T-helper 1 cell treated with Interleukin-12 subunit alpha and Interleukin-12 subunit beta and Interleukin-4 antibody, amounts not matched to agents 30 μg/mL and 1 μg/mL, for 36 hours (primary cell): ENCODE measurements at regions not wholly inside any gene's neighbourhood (a gene's known extent, or its start where the extent isn't known, plus 50 kb on each side); places are given as distances from the start of the nearest gene placed in this dataset.

Experiments
- H3K27ac Mint-ChIP-seq: one replicate; pipeline ENCODE4 v1.8.0; 2021; ENCODE audit warnings: mild to moderate bottlenecking, mixed read lengths
- H3K27me3 Mint-ChIP-seq: one replicate; pipeline ENCODE4 v1.8.0; 2021; ENCODE audit warnings: low read depth, mixed read lengths
- H3K36me3 Mint-ChIP-seq: one replicate; pipeline ENCODE4 v1.8.0; 2021; ENCODE audit warnings: low read depth, mixed read lengths
- H3K4me1 Mint-ChIP-seq: one replicate; pipeline ENCODE4 v1.8.0; 2021; ENCODE audit warnings: low read depth, mixed read lengths
- H3K4me3 Mint-ChIP-seq: one replicate; pipeline ENCODE4 v1.8.0; 2021; ENCODE audit warnings: mild to moderate bottlenecking, moderate library complexity, mixed read lengths
- H3K9me3 Mint-ChIP-seq: one replicate; pipeline ENCODE4 v1.8.0; 2021; ENCODE audit warnings: mixed read lengths

DNA sequence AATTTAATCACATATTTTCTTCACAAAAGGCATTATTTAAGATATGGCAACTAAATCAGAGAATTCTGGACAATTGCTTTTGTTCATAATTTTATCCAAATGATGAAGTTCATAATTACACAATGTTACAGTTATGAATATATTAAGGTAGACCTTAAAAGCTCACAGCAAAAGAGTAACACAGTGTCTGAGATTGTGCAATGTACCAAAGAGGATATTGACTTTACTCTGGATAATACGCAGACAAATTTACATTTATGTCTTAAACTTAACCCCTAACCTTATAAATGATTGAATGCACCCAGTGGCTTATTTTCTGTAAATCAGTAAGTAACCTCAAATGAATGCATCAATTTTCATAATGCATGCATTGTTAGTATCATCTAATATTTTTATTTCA lies 216.2 kb upstream of the SAMSN1 start:
- no peaks in the 10 kb centered on the region for H3K27me3 Mint-ChIP-seq
- H3K36me3 Mint-ChIP-seq = no peaks in the 10 kb centered on the region
- H3K4me3 Mint-ChIP-seq = no peak overlapping the region
- H3K27ac Mint-ChIP-seq = no peak overlapping the region
- no peaks in the 10 kb centered on the region for H3K9me3 Mint-ChIP-seq
- H3K4me1 Mint-ChIP-seq = peaks cover 1% of the 10 kb centered on the region

- H3K4me1 Mint-ChIP-seq = peaks cover 4% of the 10 kb centered on the region
- no peaks in the 10 kb centered on the region for H3K27me3 Mint-ChIP-seq
- no peaks in the 10 kb centered on the region for H3K36me3 Mint-ChIP-seq
- no peak overlapping the region for H3K4me3 Mint-ChIP-seq
- H3K27ac Mint-ChIP-seq = no peak overlapping the region
- H3K9me3 Mint-ChIP-seq = peaks cover 6% of the 10 kb centered on the region
Observed at GRCh38 chr21:14759285-14759684, 213.2 kb upstream of the SAMSN1 start.

- Mint-ChIP-seq H3K9me3 (peaks cover 7% of the 10 kb centered on the region), H3K27ac (no peak overlapping the region), H3K4me3 (no peak overlapping the region), H3K4me1 (peaks cover 4% of the 10 kb centered on the region), H3K36me3 (no peaks in the 10 kb centered on the region), H3K27me3 (no peaks in the 10 kb centered on the region)
Observed at GRCh38 chr21:14758849-14759248, 212.7 kb upstream of the SAMSN1 start.

- Mint-ChIP-seq H3K4me3 (no peak overlapping the region), H3K4me1 (peaks cover 4% of the 10 kb centered on the region), H3K27ac (no peak overlapping the region), H3K36me3 (no peaks in the 10 kb centered on the region), H3K9me3 (peaks cover 7% of the 10 kb centered on the region), H3K27me3 (no peaks in the 10 kb centered on the region)
Observed at GRCh38 chr21:14757533-14758327, 211.6 kb upstream of the SAMSN1 start.

GRCh38 chr21:14755086-14755485 lies 209.0 kb upstream of the SAMSN1 start:
- peaks cover 5% of the 10 kb centered on the region for H3K4me1 Mint-ChIP-seq
- H3K27me3 Mint-ChIP-seq = peaks cover under 1% of the 10 kb centered on the region
- H3K4me3 Mint-ChIP-seq = no peak overlapping the region
- peaks cover 3% of the 10 kb centered on the region for H3K36me3 Mint-ChIP-seq
- peaks cover 7% of the 10 kb centered on the region for H3K9me3 Mint-ChIP-seq
- H3K27ac Mint-ChIP-seq = no peak overlapping the region

GRCh38 chr21:14754682-14755081 lies 208.6 kb upstream of the SAMSN1 start:
- no peak overlapping the region for H3K4me3 Mint-ChIP-seq
- H3K9me3 Mint-ChIP-seq = peaks cover 7% of the 10 kb centered on the region
- peaks cover 5% of the 10 kb centered on the region for H3K27me3 Mint-ChIP-seq
- peaks cover 5% of the 10 kb centered on the region for H3K4me1 Mint-ChIP-seq
- H3K36me3 Mint-ChIP-seq = peaks cover 3% of the 10 kb centered on the region
- H3K27ac Mint-ChIP-seq = no peak overlapping the region

- Mint-ChIP-seq H3K27me3 (peaks cover 9% of the 10 kb centered on the region), H3K27ac (no peak overlapping the region), H3K9me3 (peaks cover 7% of the 10 kb centered on the region), H3K4me1 (peaks cover 5% of the 10 kb centered on the region), H3K4me3 (no peak overlapping the region), H3K36me3 (peaks cover 3% of the 10 kb centered on the region)
Observed at GRCh38 chr21:14754259-14754604, 208.1 kb upstream of the SAMSN1 start.

- H3K9me3 Mint-ChIP-seq = peaks cover 7% of the 10 kb centered on the region
- H3K4me1 Mint-ChIP-seq = peaks cover 5% of the 10 kb centered on the region
- H3K27ac Mint-ChIP-seq = no peak overlapping the region
- H3K36me3 Mint-ChIP-seq = peaks cover 3% of the 10 kb centered on the region
- H3K27me3 Mint-ChIP-seq = peaks cover 14% of the 10 kb centered on the region
- H3K4me3 Mint-ChIP-seq = no peak overlapping the region
Observed at GRCh38 chr21:14753466-14754258, 207.5 kb upstream of the SAMSN1 start.

DNA sequence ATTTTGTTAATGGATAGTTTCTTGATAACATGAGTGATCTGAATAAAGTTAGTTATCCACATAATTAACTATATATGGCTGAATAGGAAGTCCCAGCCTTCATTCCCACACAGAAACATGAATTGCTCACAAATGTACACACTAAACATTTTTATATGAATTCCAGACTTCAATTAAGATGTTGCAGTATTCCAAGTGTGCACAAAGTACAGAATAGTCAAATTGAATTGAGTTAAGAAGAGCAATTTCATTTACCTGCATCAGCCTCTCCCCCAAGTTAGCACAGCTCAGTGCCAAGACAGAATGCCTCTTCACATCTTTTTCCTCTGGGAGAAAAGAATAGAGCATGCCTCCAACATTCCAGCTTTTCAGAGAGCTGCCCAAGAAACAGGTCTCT lies 207.0 kb upstream of the SAMSN1 start:
- Mint-ChIP-seq H3K4me3 (no peak overlapping the region), H3K4me1 (peaks cover 5% of the 10 kb centered on the region), H3K27ac (no peak overlapping the region), H3K27me3 (peaks cover 16% of the 10 kb centered on the region), H3K9me3 (peaks cover 7% of the 10 kb centered on the region), H3K36me3 (peaks cover 3% of the 10 kb centered on the region)

- Mint-ChIP-seq H3K36me3 (peaks cover 3% of the 10 kb centered on the region), H3K9me3 (peaks cover 7% of the 10 kb centered on the region), H3K27ac (no peak overlapping the region), H3K4me3 (no peak overlapping the region), H3K4me1 (peaks cover 5% of the 10 kb centered on the region), H3K27me3 (peaks cover 16% of the 10 kb centered on the region)
Observed at GRCh38 chr21:14752345-14752909, 206.3 kb upstream of the SAMSN1 start.

GRCh38 chr21:14751602-14752344 lies 205.7 kb upstream of the SAMSN1 start:
- peaks cover 5% of the 10 kb centered on the region for H3K4me1 Mint-ChIP-seq
- H3K27ac Mint-ChIP-seq = no peak overlapping the region
- H3K36me3 Mint-ChIP-seq = peaks cover 3% of the 10 kb centered on the region

DNA sequence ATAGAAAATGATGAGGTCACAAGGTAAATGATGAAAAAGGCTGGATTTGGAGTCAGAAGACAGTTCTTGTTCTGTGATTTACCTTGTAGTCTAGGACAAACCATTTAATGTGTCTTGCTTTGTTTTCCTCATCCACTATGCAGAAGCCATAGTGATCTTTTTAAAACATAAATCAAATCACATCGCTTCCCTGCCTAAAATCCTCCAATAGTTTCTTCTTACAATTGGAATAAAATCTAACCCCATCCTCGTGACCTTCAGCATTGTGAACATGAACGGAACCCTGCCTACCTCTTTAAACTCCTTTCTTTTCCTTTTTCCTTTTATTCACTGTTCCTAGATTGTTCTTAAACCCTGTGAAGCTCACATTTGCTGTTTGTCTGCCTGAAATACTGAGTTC lies 204.9 kb upstream of the SAMSN1 start:
- Mint-ChIP-seq H3K4me3 (no peak overlapping the region), H3K4me1 (peaks cover 5% of the 10 kb centered on the region), H3K36me3 (peaks cover 3% of the 10 kb centered on the region), H3K9me3 (peaks cover 7% of the 10 kb centered on the region), H3K27me3 (peaks cover 16% of the 10 kb centered on the region), H3K27ac (no peak overlapping the region)

More at GRCh38 chr21:14751602-14752344, 205.7 kb upstream of the SAMSN1 start:
- H3K4me3 Mint-ChIP-seq = no peak overlapping the region
- H3K9me3 Mint-ChIP-seq = peaks cover 7% of the 10 kb centered on the region
- H3K27me3 Mint-ChIP-seq = peaks cover 16% of the 10 kb centered on the region

DNA sequence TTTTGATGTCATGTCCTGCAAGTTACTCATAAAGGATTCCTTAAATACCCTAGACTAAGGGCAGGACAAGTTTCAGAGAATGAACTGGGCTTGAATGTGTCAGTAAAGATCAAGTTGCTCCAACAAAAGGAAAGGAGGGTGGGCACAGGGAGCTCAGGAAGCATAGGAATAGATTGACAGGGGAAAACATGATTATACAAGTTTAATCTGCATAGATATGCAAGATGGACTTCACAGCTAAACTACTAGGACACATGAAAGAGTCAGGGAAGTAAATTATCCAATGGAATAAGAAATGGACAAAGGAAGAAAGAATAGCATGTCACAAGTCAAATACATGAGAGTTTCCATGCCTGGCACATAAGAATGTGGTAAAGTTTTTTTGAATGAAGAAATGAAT lies 203.9 kb upstream of the SAMSN1 start:
- Mint-ChIP-seq H3K4me3 (no peak overlapping the region), H3K36me3 (peaks cover 3% of the 10 kb centered on the region), H3K27ac (no peak overlapping the region), H3K27me3 (peaks cover 16% of the 10 kb centered on the region), H3K9me3 (peaks cover 7% of the 10 kb centered on the region), H3K4me1 (peaks cover 5% of the 10 kb centered on the region)

- H3K27me3 Mint-ChIP-seq = peaks cover 16% of the 10 kb centered on the region
- no peak overlapping the region for H3K27ac Mint-ChIP-seq
- peaks cover 3% of the 10 kb centered on the region for H3K4me1 Mint-ChIP-seq
- peaks cover 3% of the 10 kb centered on the region for H3K36me3 Mint-ChIP-seq
- H3K4me3 Mint-ChIP-seq = no peak overlapping the region
- peaks cover 2% of the 10 kb centered on the region for H3K9me3 Mint-ChIP-seq
Observed at GRCh38 chr21:14748662-14749061, 202.5 kb upstream of the SAMSN1 start.
